ENCODE measurements at regions not wholly inside any gene's neighbourhood (a gene's known extent, or its start where the extent isn't known, plus 50 kb on each side); places are given as distances from the start of the nearest gene placed in this dataset.

DNA sequence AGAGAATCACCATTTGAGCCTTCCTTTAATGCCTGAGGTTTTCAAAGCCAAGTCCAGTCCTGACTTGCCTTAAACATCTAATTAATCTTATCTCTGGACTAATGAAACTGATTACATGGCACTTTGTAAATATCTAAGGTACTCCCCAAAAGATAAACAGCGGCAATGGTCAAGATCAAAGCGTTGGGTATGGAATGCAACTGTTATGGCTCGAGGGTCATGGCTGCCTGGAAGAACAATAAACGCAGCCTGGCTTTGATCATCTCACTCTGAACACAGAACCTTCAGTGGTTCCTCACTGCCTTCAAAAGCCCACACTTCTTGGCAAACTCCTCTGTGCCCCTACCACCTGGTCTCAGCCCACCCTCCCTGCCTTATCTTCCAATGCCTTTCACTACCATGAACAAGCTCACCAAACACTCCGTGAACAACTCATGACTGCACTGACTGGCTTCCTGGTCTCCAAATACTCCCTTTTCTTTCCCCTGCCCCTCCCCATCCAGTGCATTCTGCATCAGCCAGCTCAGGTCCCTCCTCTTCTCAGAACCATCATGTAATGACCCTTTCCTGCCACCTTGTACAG is 150.2 kb upstream of the NFE2L3 start:
- TF ChIP-seq HOXB5 (CRISPR knock-in tag; IDR thresholded peaks at IDR 0.05) (no peak), RAD21 (conservative IDR thresholded peaks at IDR 0.05 in 1 of 2, IDR thresholded peaks at IDR 0.05 in 1 of 2) (no peak), REST (IDR thresholded peaks at IDR 0.05) (no peak), POLR2A (IDR thresholded peaks at IDR 0.05; ENCODE audit: low read length) (no peak), EP300 (IDR thresholded peaks at IDR 0.05) (no peak), FOSL2 (IDR thresholded peaks at IDR 0.05) (no peak), FOSL2 (CRISPR knock-in tag; IDR thresholded peaks at IDR 0.05) (no peak), CEBPB (IDR thresholded peaks at IDR 0.05) (no peak)
- TF ChIP-seq, protein P1, sequence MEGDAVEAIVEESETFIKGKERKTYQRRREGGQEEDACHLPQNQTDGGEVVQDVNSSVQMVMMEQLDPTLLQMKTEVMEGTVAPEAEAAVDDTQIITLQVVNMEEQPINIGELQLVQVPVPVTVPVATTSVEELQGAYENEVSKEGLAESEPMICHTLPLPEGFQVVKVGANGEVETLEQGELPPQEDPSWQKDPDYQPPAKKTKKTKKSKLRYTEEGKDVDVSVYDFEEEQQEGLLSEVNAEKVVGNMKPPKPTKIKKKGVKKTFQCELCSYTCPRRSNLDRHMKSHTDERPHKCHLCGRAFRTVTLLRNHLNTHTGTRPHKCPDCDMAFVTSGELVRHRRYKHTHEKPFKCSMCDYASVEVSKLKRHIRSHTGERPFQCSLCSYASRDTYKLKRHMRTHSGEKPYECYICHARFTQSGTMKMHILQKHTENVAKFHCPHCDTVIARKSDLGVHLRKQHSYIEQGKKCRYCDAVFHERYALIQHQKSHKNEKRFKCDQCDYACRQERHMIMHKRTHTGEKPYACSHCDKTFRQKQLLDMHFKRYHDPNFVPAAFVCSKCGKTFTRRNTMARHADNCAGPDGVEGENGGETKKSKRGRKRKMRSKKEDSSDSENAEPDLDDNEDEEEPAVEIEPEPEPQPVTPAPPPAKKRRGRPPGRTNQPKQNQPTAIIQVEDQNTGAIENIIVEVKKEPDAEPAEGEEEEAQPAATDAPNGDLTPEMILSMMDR (IDR thresholded peaks at IDR 0.05) = no peak
- TF ChIP-seq, protein P2, sequence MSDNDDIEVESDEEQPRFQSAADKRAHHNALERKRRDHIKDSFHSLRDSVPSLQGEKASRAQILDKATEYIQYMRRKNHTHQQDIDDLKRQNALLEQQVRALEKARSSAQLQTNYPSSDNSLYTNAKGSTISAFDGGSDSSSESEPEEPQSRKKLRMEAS (IDR thresholded peaks at IDR 0.05) = no peak

Measured in A549 (cell line).